ENCODE measurements at regions not wholly inside any gene's neighbourhood (a gene's known extent, or its start where the extent isn't known, plus 50 kb on each side); places are given as distances from the start of the nearest gene placed in this dataset.

- FAIRE-seq (no peak), DNase-seq (ENCODE audit: low read depth) (no peak)
- Histone ChIP-seq H3K27me3 (ENCODE audit: control insufficient read depth, insufficient read depth, low read length) (no peaks in the 10 kb centered on the region), H3K4me3 (ENCODE audit: low read depth, low read length) (no peak overlapping the region), H3K36me3 (ENCODE audit: control insufficient read depth, insufficient read depth, low read length) (no peaks in the 10 kb centered on the region)
- TF ChIP-seq CTCF (IDR thresholded peaks at IDR 0.05; ENCODE audit: insufficient read depth, low read length, severe bottlenecking) = no peak
Observed at GRCh38 chr18:40274618-40275196, 1680.3 kb upstream of the PIK3C3 start.

GRCh38 chr18:40272630-40273231 is 1682.3 kb upstream of the PIK3C3 start:
- H3K4me3 ChIP-seq (ENCODE audit: low read depth, low read length) = no peak overlapping the region
- H3K27me3 ChIP-seq (ENCODE audit: control insufficient read depth, insufficient read depth, low read length) = no peaks in the 10 kb centered on the region
- FAIRE-seq (no peak), DNase-seq (ENCODE audit: low read depth) (no peak)
- no peaks in the 10 kb centered on the region for H3K36me3 ChIP-seq (ENCODE audit: control insufficient read depth, insufficient read depth, low read length)
- no peak for TF ChIP-seq CTCF (IDR thresholded peaks at IDR 0.05; ENCODE audit: insufficient read depth, low read length, severe bottlenecking)

- H3K27me3 ChIP-seq (ENCODE audit: control insufficient read depth, insufficient read depth, low read length) = no peaks in the 10 kb centered on the region
- FAIRE-seq (no peak), DNase-seq (ENCODE audit: low read depth) (no peak)
- no peaks in the 10 kb centered on the region for H3K36me3 ChIP-seq (ENCODE audit: control insufficient read depth, insufficient read depth, low read length)
- H3K4me3 ChIP-seq (ENCODE audit: low read depth, low read length) = no peak overlapping the region
- TF ChIP-seq CTCF (IDR thresholded peaks at IDR 0.05; ENCODE audit: insufficient read depth, low read length, severe bottlenecking) = no peak
Observed at GRCh38 chr18:40259115-40259835, 1695.8 kb upstream of the PIK3C3 start.

- DNase-seq (ENCODE audit: low read depth) (no peak), FAIRE-seq (no peak)
- H3K36me3 ChIP-seq (ENCODE audit: control insufficient read depth, insufficient read depth, low read length) = no peaks in the 10 kb centered on the region
- TF ChIP-seq CTCF (IDR thresholded peaks at IDR 0.05; ENCODE audit: insufficient read depth, low read length, severe bottlenecking) = no peak
- H3K4me3 ChIP-seq (ENCODE audit: low read depth, low read length) = no peak overlapping the region
- no peaks in the 10 kb centered on the region for H3K27me3 ChIP-seq (ENCODE audit: control insufficient read depth, insufficient read depth, low read length)
Observed at GRCh38 chr18:40258311-40258710, 1696.7 kb upstream of the PIK3C3 start.

- DNase-seq (ENCODE audit: low read depth) (no peak), FAIRE-seq (no peak)
- Histone ChIP-seq H3K36me3 (ENCODE audit: control insufficient read depth, insufficient read depth, low read length) (no peaks in the 10 kb centered on the region), H3K27me3 (ENCODE audit: control insufficient read depth, insufficient read depth, low read length) (no peaks in the 10 kb centered on the region), H3K4me3 (ENCODE audit: low read depth, low read length) (no peak overlapping the region)
- TF ChIP-seq CTCF (IDR thresholded peaks at IDR 0.05; ENCODE audit: insufficient read depth, low read length, severe bottlenecking) = no peak
Observed at GRCh38 chr18:40250236-40250635, 1704.8 kb upstream of the PIK3C3 start.

All from bronchial epithelial cell (primary cell).